GM19438 (cell line): ENCODE measurements at regions not wholly inside any gene's neighbourhood (a gene's known extent, or its start where the extent isn't known, plus 50 kb on each side); places are given as distances from the start of the nearest gene placed in this dataset.

Experiments
- ATAC-seq: cut with Tn5 transposase; IDR thresholded peaks from one replicate; pipeline ENCODE4 v1.9.1; 2021; ENCODE audit warnings: low read depth; ENCODE audit not compliant: unreplicated experiment

DNA sequence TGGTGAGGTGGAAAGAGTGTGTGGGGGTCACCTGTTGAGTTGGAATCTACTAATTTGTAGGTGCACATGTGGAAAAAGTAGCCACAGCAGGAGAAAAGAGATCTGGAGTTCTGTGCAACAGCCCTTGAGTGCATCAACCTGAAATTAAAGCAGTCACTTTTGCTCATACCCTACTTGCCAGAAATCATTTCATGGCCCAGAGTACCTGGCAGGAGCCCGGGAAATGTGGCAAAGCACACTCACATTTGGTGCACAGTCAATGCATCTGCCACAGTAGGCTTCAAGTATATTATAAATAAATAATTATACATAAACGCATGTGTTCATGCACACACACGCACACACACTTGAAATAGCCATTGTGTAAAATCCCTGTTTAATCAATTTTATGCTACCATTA, 203.0 kb downstream of the ICE1 start:
- ATAC-seq: no peak

DNA sequence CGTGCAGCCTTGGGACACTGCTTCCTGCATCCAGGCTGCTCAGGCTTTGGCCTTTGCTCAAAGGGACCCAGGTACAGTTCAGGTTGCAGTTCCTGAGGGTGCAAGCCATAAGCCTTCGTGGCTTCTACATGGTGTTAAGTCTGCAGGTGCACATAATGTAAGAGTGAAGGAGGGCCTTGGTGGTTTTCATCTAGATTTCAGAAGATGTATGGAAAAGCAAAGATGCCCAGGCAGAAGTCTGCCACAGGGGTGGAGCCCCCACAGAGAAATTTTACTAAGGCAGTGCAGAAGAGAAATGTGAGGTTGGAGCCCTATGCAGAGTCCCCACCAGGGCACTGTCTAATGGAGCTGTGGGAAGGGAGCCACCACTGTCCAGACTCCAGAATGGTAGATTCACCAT, 200.9 kb downstream of the ICE1 start:
- no peak for ATAC-seq

DNA sequence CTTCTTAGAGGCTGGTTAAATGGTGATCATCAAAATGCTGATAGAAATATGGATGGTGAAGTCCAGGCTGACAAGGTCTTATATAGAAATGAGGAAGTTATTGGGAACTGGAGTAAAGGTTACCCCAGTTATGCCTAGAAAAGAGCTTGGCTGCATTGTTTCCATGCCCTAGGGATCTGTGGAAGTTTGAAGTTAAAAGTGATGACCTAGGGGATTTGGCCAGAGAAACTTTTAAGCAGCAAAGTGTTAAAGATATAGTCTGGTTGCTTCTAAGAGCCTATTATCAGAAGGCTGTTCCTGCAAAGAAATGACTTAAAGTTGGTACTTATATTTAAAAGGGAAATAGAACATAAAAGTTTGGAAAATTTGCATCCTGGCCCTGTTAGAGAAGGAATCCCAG, 200.3 kb downstream of the ICE1 start:
- no peak for ATAC-seq

DNA sequence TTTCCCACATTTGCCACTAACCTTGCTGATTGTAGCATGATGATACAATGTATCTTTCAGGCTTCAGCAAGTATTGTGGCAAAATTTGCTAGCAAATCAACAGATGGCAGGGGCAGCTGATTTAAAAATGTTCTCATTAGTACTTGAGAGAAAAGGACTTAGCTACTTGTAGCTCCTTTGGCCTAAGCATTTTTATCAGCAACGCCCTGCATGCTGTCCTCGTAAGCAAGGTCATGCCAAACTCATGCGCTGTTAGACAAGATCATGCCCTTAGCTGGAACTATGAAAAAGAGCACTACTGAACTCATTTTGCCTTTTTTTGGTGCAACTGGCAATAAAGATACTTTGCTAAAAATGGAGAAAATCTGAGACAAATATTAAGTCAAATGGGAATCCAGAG, 197.1 kb downstream of the ICE1 start:
- ATAC-seq: no peak

DNA sequence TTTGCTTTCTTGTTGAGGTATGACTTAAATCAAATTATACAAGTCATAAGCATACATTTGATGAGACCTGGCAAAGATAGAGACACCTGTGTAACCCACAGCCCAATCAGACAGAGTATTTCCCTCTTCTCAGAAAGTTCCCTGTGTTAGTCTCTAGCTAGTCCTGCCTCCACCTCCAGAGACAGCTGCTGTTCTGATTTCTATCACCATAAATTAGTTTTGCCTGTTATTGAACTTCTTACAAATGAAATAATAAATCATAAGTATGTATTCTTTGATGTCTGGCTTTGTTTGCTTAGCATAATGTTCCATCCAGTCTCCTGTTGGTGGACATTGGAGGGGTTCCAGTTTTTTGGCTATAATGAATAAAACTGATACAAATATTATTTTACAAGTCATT, 194.5 kb downstream of the ICE1 start:
- ATAC-seq: no peak

GRCh38 chr5:5616247-5616895, 193.9 kb downstream of the ICE1 start:
- ATAC-seq: no peak

DNA sequence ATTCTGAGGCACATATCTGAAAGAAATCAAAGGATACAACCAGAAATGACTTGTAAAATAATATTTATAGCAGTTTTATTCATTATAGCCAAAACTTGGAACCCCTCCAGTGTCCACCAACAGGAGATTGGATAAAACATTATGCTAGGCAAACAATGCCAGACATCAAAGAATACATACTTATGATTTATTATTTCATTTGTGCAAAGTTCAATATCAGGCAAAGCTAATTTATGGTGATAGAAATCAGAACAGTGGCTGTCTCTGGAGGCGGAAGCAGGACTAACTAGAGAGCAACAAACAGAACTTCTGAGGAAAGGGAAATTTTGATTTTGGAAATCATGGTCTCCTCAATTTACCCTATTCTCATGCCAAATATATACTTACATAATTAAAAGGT, 193.1 kb downstream of the ICE1 start:
- no peak for ATAC-seq

- no peak for ATAC-seq
Observed at GRCh38 chr5:5613261-5613990, 190.9 kb downstream of the ICE1 start.

DNA sequence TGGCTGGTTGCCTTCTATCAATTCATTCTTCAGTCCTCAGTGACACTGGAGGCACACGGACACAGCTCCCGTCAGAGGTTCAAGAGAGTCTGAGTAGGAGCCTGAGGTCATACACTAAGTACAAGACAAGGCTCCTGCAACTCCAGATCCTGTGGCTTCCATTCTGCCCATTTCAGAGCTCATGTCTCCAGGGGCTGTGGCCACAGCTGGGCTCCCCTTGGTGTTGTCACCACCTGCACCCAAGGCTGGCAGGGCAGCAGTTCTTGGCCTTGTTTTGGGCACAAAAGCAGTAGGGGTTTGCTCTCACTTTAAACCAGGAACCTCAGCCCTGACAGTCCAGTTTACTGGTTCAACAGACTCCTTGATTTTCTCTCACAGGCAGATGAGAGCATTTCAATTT, 189.6 kb downstream of the ICE1 start:
- ATAC-seq: no peak

- ATAC-seq: no peak
Observed at GRCh38 chr5:5609935-5610334, 187.5 kb downstream of the ICE1 start.

- ATAC-seq: no peak
Observed at GRCh38 chr5:5605170-5605764, 182.8 kb downstream of the ICE1 start.

DNA sequence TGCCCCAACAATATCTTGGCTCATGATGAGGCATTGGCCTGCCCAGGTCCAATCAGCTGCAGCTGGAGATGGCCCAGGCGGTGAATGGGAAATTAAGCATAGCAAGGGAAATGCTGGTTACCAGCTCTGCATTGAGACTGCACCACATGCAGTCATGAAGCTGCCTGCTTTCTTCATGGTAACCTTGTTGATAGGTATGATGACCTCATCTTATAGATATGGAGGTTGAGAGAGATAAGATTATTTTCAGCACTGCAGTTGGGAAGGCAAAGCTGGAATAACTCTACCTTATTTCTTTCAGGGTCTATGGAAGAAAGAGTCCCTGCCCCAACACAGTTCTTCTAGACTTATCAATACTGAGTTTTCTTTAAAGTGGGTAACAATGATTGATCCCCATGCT, 180.1 kb downstream of the ICE1 start:
- ATAC-seq: no peak

DNA sequence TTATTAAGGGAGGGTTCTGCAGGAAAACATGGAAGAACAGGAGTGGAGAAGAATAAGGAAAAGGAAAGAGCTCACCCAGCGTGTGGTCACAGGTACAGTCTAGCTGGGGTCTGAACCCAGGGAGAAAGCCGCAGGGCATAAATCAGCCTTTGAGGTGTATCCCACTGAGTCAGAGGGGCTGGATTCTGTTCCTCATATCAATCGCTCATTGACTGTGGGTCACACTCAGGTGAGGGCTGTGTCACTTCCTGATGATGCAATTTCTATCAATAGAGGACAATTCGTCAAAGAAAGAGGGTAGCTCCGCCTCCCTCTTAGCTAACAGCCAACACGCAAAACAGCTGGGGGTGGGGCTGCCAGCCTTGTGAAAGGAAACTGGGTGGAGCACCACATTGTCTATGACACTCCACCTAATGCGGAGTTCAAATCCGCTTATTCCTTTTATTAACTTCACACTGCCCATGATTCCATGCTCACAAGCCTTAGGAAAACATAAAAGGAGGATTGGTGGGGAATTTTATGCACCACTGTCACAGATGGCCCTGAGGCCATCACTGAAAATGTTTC, 176.2 kb downstream of the ICE1 start:
- ATAC-seq: no peak

DNA sequence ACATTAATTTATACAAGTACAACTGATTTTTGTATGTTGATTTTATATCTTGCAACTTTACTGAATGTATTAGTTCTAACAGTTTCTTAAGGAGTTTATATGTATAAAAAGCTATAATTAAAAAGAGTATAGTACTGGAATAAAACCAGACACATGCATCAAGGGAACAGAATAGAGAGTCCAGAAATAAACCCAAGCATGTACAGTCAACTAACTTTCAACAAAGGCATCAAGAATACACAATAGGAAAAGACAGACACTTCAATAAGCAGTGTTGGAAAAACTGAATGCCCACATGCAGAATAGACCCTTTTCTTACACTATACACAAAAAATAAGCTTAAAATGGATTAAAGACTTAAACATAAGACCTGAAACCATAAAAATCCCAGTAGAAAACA, 170.9 kb downstream of the ICE1 start:
- no peak for ATAC-seq

DNA sequence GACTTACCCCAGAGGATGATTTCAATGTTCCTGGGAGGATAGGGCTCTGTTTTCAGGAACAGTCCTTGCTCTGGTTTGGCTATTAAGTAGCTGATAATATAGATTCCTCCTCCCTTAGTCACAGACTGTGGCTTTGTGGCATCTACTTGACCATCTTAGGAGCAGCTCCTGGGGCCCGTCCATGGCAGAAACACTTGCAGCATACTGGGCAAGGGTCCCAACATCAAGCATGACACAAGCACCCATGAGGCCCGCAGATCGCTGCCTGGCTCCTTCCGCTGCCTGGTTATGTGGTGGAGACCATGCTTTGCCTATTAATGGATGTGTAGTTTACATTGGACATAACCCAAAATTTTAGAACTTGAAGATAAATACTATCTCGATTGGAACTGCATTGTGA, 170.1 kb downstream of the ICE1 start:
- ATAC-seq: no peak

DNA sequence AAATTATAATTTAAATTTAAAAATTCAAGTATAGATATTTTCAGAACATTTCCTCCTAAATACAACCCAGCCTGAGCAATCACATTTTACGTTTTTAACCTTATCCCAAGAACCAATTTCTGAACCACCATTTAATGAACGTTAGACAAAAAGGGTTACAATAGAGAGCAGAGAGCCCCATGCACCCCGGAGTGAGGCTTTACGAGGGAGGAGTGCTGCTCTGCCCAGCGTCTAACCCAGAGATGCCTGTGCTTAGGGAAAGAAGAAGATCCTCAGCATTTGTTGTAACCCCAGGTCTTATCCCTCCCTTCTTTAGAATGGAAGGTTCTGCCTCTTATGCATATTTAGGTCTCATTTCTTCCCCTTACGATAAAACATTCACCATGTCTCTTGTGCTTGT, 169.1 kb downstream of the ICE1 start:
- no peak for ATAC-seq

DNA sequence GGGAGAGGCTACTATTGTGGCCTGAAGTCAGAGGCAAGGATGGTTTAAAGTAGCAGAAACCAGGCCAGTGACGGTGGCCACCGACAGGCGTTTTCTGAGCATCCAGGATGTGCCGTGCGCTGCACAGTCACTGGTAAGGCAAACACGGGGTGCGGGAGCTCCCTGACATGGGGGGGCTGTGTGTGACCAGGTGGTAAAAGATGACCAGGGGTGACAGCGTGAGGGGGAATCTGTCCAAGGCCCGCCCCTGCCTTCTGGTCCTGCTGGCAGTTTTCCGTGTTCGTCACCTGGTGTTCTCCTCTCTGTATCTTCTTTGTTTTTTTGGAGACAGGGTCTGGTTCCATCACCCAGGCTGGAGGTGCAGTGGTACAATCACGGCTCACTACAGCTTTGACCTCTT, 167.4 kb downstream of the ICE1 start:
- no peak for ATAC-seq

DNA sequence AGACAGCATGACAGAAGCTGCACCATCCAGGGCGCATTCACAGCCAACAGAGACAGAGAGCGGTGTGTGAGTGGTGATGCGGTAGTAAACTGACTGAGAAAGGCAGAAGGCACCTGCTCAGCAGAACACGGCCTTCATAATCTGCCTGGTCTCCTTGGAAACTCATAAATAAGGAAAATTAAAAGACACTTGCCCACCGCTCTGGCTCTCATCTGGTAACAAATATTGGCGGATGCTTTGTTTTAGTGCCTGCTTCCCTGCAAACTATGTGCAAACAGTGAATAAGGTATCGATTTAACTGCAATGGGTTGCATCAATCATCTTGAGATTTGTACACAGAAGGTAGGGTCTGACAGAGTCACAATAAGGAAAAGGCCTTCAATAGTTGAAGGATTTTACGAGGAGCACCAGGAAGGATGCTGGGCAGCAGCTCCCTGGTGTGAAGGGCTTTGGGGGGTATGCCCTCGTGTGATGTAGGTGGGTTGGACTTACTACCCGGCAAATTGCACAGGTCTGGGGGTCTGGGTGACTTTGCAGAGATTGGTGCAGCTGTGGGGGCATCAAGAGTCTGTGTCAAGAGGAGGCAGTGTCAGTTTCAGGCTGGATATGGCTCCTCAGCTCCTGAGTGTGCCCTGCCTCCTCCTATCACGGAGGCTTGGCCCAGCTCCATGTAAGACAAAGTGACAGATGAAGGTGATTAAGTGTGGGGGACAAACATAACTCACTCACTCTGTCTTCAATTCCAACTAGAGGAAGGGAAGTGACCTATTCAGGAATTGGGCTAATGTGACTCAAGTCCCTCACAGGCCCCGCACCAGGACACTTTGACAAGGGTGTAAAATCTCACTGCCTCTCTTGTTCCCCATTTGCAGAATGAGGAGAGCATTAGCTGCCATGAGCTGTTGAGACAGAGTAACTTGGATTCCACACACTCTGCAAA, 166.7 kb downstream of the ICE1 start:
- no peak for ATAC-seq

GRCh38 chr5:5588386-5588785, 165.9 kb downstream of the ICE1 start:
- no peak for ATAC-seq

GRCh38 chr5:5587474-5587873, 165.0 kb downstream of the ICE1 start:
- no peak for ATAC-seq

GRCh38 chr5:5586721-5587120, 164.2 kb downstream of the ICE1 start:
- ATAC-seq: no peak
